CD4-positive, alpha-beta T cell treated with Interleukin-17A for 1 hour (primary cell): ENCODE measurements at regions not wholly inside any gene's neighbourhood (a gene's known extent, or its start where the extent isn't known, plus 50 kb on each side); places are given as distances from the start of the nearest gene placed in this dataset.
"Not testable (repeated sequence)": the region's sequence is repeated elsewhere in the genome, so short reads cannot be mapped to it uniquely, and the experiment has no call there.

Experiments used
- DNase-seq: peaks from one replicate; pipeline ENCODE4 v3.0.0-alpha.2; 2020

DNA sequence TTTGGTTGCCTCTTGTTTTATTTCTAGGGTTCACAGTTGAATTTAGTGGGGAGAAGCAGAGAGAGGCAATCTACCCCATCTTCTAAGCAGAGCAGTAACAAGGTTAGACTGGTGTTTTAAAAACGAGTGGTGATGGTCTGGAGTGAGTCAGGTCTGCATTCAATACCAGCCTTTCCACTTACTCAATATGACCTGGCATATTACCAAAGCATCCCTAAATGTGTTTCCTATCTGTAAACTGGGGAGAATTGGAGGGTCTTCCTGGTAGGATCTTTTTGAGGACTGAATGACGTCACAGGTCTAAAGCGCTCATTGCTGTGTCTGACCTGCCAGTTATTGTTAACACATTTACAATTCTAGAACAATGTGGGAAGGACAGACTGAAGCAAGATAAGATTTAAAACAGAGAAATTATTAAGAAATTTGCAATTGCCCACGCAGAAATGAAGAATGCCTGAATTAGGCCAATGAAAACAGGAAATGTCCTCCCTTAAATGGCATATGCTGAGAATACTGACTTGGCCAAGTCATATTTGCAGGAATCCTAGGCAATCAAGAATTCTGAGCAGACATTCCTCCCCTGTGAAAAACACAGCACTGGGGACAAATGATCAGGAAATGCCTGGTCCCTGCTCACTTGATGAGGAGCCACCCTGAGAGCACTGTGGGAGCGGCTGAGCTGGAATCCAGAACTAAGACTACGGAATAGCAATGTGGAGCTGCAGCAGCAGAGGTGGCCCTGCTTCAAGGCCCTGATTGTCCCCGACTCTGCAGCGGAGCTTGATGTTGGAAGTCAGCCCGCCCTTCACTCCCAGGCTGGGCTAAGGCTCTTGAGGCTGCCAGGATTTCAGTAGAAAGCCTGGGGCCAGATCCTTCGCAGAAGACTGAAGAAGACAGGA is 184.5 kb upstream of the CXCL12 start:
- DNase-seq: no peak

DNA sequence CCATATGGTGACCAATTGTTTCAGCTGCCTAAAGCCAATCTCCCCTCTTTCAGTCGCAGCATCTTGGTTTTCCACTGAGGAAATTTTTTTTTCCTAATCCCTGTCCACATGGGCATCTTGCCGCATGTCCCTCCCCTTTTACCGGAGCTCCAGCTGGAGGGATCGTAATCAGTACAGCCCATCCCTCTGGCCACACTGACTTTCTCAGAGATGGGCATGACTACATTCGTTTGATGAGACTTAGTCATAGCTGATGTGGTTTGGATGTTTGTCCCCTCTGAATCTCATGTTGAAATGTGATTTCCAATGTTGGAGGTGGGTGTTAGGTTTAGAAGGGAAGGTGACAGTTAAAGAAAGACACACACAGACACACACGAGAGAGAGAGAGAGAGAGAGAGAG is 186.8 kb upstream of the CXCL12 start:
- DNase-seq: no peak

DNA sequence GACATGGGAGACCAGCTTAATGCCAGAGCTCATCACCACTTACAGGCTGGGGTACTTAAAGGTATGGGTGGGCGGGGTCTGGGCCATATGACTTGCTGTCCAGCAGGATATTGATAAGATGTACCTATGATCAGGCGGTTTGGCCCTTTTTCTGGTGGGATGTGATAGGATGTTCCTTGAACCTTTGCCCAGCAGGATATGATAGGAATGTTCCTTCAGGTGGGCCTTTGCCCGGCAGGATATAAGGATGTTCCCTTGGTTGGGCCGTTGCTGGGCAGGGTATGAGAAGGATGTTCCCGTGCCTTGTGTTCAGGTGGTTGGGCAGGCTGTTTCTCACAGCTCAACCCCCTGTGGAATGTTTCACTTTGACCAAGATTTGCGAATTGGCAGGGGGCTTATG is 187.2 kb upstream of the CXCL12 start:
- DNase-seq: no peak

DNA sequence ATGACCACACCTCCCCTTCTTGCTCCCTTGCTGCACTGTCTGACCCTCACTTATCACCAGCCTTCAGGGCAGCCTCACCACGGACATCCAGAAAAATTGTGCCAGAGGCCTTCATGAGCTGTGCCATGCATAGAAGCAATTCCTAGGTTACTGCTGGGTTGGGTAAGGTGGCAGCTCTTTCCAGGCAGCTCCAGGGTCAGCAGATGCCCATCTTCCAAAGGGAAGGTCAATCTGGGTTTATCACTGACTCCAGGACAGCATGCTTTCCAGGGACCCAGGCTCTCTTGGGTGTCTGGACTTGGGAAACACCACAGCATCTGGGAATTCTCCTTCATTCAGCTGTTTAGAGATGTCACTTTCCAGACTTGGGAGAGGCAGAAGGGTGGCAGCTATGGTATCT is 188.9 kb upstream of the CXCL12 start:
- DNase-seq: no peak

DNA sequence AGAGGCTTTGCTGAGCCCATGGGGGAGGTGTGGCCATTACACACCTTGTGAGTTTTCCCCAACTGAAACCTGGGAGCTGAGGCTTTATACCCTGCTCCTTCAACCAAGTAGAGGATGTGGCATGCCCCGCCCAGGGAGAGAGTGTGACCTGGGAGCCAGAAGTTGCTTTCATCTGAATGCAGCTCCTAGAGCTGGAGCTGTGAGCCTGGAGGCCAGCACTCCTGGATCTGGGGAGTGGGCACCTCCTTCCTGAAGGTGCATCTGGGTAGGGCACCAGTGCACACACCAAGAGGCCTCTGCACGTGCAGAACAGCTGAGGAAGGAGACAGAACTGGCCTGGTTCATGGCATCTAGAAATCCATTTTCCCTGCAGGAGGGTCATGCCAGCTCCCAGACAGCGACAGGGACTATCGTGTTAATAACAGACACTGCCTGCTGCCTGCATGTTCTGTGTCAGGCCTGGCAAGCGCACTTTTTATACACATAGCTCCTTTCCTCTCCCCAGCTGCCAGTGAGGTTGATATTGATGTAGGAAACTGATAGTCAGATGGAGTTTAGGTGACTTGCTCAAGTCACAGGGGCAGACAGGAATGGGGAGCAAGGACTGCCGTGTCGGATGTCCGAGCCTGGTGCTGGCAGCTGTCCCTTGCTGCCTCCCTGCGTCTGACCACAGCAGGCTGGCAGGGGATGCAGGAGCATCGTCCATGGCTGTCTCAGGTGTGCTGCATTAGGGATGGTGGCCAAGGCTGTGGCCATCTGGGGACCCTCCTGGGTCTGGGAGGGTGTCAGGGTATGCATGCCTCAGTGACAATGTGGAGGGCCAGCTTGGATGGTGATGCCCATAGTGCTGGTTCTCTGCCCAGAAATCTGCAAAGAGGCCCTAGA is 189.9 kb upstream of the CXCL12 start:
- no peak for DNase-seq

DNA sequence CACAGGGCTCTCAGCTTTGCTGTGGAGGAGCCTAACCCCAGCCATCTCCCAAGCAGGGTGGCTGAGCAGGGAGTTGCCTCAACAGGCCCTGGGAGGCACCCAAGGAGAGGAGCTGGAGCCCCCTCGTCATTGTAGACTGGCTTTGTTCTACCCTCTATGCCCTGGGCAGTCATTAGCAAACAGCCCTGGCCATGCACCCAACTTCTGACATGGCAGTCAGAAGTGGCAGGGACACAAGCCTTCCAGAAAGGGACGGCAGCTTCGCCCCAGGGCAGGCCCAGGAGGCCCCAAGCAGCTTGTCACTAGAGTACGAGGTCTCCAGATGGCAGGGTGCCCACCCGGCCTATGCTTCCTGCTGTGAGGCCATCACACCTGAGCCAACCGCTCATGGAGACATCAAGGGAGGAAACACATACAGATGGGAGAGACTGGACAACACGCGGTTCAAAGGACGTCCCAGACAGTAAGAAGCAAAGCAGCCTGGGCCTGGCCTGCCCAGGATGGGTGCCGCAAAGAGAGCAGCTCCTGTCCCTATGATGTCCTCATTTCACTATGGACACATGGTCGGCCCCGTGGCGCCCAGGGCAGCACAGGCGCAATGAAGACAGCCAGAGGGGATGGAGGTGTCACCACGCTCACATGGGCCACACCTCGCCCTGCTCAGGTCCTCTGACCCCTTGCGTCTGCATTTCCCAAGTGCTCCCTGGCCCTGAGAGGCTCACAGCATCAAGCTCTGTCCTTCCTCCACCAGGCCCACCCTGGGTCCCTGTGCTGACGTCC is 190.9 kb upstream of the CXCL12 start:
- DNase-seq: no peak

DNA sequence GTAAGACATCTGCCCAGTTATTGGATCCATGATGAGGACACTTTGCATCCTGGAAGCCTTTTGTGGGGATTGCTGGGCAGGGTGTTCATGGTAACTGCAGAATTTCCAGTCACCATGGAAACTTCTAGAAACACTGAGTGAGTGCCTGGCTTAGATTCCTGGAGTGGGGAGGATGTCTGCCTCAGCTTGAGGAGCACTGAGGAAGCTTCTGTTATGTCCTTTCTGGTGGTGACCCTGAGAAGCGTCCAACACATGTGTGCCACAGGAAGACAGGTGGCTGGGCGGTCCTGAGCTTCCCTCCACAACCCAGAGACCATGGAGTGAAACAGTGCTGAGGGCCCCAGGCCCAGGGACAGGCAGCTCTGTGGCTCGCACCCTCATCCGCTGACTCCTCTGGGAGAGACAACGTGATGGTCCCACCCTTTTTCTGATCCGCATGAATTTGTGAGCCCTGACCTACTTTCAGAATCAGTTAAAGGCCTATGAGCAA is 191.8 kb upstream of the CXCL12 start:
- peak; percentile 64 for DNase-seq

DNA sequence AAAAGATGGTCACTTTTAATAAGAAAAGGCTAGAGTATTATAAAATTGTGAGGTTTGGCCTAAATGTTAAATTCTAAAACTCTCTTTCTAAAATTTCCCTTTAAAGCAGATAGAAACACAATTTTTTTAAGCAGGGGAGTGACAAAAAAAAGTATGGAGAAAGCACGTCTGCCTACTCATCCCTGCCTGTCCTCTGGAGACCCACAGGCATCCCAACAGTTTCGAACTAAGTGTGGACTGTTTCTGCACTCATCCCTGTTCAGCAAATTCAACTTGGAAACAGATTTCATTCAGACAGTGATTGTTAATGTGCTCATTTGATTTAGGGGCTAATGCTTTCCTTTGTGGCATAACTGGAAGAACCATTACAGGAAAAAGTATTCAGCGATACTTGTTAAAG is 192.6 kb upstream of the CXCL12 start:
- DNase-seq: no peak

DNA sequence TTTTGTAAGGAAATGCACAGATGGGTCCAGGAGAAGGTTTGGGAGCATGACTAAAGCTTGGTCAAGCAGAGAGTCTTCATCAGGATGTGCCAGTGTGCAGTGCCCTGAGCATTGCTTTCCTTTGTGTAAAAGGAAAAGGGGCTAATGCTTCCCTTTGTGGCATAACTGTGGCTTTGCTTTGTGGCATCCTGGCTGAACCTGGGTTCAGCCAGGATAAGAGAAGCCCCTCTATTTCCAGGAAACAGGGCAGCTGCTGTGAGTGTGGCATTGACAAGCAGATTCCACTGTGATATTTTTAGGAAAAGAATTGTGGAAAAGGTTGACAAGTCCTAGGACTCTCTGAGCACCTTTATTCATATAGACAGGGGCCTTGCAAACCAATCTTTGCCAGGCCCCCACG is 193.4 kb upstream of the CXCL12 start:
- DNase-seq: no peak

DNA sequence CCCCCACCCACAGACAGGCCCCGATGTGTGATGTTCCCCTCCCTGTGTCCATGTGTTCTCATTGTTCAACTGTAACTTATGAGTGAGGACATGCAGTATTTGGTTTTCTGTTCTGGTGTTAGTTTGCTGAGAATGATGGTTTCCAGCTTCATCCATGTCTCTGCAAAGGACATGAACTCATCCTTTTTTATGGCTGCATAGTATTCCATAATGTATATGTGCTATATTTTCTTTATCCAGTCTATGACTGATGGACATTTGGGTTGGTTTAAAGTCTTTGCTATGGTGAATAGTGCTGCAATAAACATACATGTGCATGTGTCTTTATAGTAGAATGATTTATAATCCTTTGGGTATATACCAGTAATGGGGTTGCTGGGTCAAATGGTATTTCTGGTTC is 194.1 kb upstream of the CXCL12 start:
- not testable (repeated sequence) for DNase-seq

DNA sequence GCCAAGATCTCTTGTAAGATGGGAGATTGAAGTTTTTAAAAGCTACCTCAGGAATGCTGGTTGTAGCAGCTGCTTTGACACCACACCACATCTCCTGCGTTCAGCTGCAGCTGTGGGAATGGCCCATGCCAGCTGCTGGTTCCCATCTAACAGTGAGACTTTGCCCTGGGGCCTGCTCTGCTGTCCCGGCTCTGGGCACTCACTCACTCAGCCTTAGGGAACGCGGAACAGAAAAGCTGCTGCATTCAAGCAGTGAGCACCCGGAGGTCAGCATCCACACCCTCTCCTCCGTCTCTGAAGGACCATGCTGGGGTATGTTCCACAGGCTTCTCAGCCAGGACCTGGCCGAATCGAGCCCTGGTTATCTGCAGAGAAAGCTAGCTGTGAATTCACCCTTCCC is 197.1 kb upstream of the CXCL12 start:
- DNase-seq: no peak

DNA sequence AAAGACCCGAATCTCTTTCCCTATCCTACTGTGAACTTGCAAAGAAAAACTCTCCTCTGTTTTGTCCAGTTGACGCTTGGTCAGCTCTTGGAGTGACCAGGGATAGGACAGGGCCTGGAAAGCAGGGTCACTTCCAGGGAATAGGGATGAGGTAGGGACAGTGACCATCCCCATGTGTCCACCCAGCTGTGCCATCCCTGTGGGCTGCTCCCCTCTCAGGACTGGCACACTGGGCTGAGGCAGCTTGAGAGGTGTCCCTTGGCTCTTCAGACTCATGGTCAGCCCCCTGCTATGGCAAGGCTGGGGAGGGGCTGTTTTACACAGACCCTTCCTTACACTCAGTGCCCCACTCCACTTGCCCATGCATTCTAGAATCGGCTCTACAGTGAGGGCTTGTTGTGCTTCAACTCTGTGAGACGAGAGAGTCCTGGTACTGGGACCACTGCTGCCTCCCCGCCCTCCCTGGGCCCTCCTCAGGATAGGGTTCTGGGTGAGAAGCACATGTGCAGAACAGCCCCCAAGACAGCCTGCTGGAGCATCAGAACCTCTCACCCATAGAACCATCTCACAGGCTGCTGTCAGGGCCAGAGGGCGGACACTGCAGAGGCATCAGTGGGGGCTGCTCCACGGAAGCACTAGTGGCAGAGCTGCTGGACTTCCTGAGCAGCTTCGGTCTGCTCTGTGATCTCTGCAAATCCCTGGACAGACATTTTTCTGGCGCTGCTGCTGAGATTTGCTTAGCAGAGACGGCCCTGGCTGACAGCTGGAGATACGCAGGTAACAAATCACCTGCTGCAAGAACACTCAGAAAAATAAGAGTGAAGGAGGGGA is 202.8 kb upstream of the CXCL12 start:
- DNase-seq: no peak

DNA sequence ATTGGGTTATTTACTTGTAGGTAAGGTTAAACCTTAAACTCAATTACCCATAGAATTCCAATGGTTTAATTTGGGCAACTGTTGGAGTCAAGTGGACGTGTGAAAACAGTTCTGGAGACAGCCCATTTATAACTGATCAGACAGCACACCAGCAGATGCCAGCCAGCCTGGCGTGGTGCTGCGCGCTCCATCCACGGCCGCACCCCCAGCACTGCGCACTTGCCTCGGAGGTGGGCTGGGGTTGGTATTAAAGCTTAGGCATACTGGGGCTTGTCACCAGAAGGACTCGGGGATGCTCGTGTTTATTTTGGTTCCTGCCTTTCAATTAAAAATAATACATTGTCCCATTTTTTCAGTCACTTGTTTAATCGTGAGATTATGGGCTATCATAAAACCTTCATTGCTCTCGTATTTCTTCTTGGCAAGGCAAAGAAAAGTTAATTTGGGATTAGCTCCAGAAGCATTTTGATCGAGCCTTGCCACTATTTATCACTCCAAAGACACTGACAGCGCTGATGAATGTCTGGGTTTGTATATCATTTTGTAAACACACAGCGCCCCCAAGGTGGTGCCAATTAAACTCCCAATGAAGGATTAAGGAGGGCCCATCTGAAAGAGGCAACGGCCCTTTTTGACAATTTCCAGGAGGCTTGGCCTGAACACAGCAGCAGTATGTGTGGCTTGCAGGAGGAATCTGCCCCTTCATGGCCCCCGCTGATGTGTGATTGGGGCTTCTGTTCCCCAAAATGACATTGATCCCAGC is 204.5 kb upstream of the CXCL12 start:
- no peak for DNase-seq

DNA sequence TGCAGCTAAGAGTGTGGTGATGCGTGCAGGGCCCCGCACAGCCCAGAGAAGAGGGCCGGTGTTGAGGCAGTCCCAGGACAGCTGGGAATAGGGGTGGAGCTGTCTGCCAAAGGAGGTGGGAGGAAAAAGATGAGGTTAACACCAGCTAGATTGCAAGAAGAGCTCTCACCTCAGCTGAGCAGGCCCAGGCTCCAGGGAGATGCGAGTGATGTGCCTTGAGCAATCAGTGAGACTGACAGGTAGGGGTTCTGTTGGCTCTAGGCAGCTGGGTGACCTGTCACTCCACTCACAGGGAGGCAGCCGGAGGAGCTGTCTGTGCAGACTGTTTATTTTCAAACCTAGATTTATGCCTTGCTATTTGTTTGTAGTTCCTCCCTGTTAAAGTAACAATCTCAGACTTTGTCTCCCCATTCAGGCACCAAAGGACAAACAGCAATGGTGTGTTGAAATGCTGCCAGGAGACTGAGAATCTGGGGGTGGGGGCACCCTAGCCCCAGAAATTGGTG is 205.1 kb upstream of the CXCL12 start:
- DNase-seq: no peak

DNA sequence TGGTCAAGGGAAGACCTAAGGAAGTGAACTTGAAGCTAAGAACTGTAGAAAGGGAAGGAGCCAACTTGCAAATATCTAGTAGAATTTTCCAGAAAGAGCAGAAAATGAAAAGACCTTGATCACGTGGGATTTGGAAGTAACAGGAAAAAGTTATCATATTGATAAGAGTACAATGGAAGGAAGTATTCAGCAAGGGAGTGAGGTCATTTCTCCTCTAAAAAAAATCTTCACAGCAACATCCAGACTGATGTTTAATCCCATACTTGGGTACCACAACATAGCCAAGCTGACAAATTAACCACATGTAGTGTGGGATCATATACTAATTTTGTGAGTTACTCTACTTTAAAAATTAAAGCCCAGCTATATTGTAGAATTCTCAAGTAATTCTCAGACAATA is 207.0 kb upstream of the CXCL12 start:
- DNase-seq: no peak

DNA sequence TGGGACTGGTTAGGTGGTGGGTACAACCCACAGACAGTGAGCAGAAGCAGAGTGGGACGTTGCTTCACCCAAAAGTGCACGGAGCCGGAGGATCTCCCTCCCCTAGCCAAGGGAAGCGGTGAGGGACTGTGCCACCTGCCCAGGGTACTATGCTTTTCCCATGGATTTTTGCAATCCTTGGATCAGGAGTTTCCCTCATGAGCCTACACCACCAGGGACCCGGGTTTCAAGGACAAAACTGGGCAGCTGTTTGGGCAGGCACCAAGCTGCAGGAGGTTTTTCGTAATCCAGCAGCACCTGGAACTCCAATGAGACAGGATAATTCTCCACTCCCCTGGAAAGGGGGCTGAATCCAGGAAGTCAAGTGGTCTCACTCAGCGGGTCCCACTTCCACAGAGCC is 209.1 kb upstream of the CXCL12 start:
- no peak for DNase-seq

DNA sequence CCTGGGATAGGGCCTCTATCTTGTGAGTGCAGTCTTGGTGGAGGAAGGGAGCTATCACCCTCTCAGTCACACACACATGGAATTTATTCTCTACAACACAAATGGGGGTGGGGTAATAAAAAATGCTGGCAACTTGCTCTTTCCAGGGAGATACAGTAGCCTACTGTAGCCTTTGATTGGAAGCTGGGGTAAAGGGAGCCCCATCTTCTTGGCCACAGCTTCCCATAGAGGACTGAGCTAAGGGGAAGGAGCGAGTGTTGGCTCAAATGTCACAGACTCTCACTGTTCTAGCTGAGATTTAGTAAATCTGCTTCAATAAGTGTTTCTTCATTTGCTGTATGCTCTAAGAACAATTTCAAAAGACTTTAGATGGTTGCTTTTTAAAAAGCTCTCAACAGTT is 222.2 kb upstream of the CXCL12 start:
- DNase-seq: no peak

DNA sequence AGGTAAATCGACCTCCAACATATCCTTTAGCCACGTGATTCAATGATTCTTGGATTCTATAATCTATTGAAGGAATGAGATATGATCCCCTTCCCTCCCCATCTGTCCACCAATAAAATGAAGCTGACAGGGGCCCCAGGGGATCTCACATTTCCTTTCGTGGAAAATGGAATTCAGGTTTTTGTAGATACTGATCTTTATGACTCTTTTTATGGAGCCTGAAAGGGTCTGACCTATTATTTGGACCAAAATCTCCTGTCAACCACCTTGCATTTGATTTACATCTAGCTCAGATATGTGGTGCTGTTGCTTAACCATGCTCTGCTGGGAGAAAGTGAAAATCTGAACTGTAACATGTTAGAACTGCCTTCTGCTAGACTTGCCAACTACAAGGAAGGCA is 234.0 kb upstream of the CXCL12 start:
- no peak for DNase-seq

DNA sequence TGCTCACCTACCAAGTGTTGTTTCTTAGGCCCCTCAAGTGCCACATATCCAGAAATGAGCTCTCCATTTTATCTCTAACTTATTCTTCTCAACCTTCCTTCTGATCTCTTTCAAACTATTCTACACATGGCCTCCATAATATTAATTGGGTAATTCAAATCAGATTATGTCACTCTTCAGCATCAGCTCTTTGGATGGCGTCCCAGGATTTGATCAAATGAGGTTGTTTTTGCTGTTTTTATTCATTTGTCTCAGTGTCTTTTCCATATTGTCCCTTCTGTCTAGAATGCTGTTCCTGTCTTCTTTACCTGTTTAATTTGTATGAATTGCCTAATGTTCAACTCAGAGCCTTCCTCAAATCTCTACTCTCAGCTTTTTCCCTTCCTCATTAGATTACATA is 234.6 kb upstream of the CXCL12 start:
- DNase-seq: no peak

DNA sequence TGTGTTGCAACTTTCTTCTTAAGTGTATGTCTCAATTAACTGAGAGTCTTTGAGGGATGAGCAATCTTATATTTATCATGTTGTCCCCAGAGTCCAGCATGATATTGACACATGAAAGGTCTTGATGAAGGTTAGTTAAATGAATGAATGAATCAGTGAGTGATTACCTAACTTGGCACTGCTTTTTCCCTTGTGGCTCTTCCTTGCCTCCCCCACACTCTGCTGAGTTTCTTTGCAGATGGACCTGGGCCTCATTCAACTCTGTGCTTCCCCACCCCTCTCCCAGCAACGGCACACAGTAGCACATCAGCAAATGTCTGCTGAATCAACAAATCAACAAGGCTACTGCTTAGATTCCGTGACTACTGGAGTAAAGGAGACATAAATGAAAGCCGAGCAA is 235.1 kb upstream of the CXCL12 start:
- DNase-seq: no peak
